GM12874 (cell line): ENCODE measurements at regions not wholly inside any gene's neighbourhood (a gene's known extent, or its start where the extent isn't known, plus 50 kb on each side); places are given as distances from the start of the nearest gene placed in this dataset.

ENCODE experiments used
- CTCF ChIP-seq: IDR thresholded peaks from 2 replicates; pipeline ENCODE4 v1.5.1; 2011; ENCODE audit warnings: low read depth, mild to moderate bottlenecking, control low read depth, low read length, moderate library complexity; ENCODE audit not compliant: insufficient read depth

DNA sequence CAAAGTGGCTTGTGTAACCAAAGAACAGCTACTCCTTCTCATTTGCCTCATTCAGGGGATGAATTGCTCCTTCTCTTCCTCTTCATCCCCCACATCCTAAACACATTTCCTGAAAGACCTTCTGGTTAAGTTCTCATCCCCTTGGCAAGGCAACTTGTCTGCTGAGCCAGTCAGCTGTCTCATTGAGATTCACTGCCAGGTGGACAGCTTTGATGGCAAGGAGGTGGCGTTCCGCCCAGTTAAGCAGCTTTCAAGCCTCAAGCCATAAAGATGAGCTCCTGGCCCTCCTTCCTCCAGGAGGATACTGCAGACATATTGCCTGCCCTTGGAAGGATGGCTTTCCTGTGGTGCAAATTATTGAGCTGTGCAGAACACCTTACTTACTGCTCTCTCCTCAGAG lies 448.6 kb upstream of the MPDZ start:
- no peak for TF ChIP-seq CTCF

GRCh38 chr9:13726746-13727145 lies 447.3 kb upstream of the MPDZ start:
- TF ChIP-seq CTCF = no peak

DNA sequence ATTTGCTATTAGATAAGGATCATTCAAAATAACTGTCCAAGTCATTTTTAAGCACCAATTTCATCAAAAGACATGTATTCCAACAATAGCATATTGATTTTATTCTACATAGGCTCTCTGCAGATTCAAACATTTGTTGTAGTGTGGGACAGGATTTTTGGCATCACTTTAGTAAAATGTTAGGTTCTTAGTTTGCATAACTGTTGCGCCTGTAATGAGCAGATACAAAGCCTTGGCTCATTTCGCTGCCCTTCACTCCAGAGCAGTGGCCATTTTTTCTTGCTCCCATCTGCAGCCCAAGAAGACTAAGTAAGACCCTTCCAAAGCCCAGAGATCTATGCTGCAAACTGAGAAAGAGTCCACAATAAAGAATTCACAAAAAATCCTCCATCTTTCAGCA lies 446.0 kb upstream of the MPDZ start:
- no peak for TF ChIP-seq CTCF

DNA sequence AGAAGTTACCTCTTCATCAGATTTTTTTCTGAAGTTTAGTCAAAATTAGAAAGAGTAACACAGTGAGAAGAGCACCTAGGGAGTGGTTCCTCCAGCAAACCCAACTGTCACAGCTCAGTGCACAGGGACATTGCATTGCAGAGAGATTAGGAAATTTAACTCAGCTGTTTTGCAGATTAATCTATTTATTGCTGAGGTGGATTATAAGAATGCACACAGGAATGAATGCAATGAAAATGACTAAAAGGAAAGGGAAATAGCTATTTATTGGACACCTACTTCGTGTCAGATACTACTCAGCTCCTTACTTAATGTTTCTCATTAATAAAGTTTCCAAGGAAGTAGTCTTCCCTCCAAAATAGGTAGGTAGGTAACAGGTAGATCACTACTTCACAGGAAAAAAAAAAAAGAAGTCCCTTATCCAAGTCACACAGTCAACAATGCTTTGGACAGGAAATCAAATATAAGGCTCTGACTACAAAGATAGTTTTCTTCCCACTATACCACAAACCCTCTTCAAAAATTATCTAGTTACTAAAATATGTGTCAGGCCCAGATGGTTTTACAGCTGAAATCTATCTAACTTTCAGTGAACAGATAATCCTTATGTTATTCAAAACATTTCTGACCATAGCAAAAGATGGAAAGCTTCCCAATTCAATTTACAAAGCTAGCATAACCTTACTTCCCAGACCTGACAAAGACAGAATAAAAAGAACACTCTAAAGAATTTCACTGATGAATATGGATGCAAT lies 442.2 kb upstream of the MPDZ start:
- no peak for TF ChIP-seq CTCF

GRCh38 chr9:13719981-13720676 lies 440.6 kb upstream of the MPDZ start:
- TF ChIP-seq CTCF = no peak

- no peak for TF ChIP-seq CTCF
These were observed 440.0 kb upstream of the MPDZ start for GRCh38 chr9:13719446-13719845.

DNA sequence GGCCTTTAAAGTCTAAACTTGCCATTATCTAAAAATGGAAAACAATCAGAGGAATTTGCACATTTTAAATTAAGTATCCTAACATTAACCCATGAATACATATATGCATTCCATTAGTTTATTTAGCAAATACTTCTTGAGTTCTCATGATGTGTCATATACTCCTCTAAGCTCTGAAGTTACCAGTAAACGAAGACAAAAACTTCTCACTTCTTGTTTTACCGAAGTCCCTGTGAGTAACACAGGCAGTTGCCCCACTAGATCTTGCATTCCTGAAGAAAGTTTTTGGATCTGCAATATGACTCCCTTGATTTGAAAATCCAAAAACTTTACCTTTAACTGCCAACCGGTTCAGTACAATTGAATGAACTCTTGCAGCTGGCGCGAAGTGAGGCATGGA lies 439.0 kb upstream of the MPDZ start:
- no peak for TF ChIP-seq CTCF
